Gastroesophageal sphincter (tissue), 4 donors: ENCODE measurements at regions not wholly inside any gene's neighbourhood (a gene's known extent, or its start where the extent isn't known, plus 50 kb on each side); places are given as distances from the start of the nearest gene placed in this dataset.

Source experiments
- ATAC-seq: fragments of 150-250 bp; one replicate; pipeline ENCODE4 v1.9.1; 2016; ENCODE audit warnings: mild to moderate bottlenecking, moderate library complexity
- H3K27ac ChIP-seq, 4 donors: fragments of 200-600 bp; sonication (generic) in 3 of 4; 1 replicate in 3 of 4; 2 replicates in 1 of 4; pipeline ENCODE4 v1.5.1; 2016 to 2019
- H3K27me3 ChIP-seq: fragments of 200-600 bp; sonication (generic); one replicate; pipeline ENCODE4 v1.5.1; 2019
- H3K36me3 ChIP-seq, 2 donors: fragments of 200-600 bp; sonication (generic); one replicate each; pipeline ENCODE4 v1.5.1; 2019; ENCODE audit warnings: control low read depth in 1 of 2
- H3K4me1 ChIP-seq, 3 donors: fragments of 200-600 bp; sonication (generic); 1 replicate in 2 of 3; 2 replicates in 1 of 3; pipeline ENCODE4 v1.5.1; 2016 to 2019; ENCODE audit warnings: control low read depth in 2 of 3
- H3K4me3 ChIP-seq, 2 donors: fragments of 200-600 bp; sonication (generic); one replicate each; pipeline ENCODE4 v1.5.1; 2019; ENCODE audit warnings: mild to moderate bottlenecking in 1 of 2, moderate library complexity in 1 of 2
- H3K9me3 ChIP-seq, 3 donors: fragments of 200-600 bp; sonication (generic); one replicate each; pipeline ENCODE4 v1.5.1; 2017 to 2019; ENCODE audit warnings: control low read depth in 2 of 3
- CTCF ChIP-seq, 4 experiments: fragments of 200-600 bp in 2 of 4; fragments of 450-650 bp in 2 of 4; sonication (generic) in 1 of 4; IDR thresholded peaks; one replicate each; pipeline ENCODE4 v1.5.1; 2017 to 2019; ENCODE audit warnings: antibody characterized with exemption in 4 of 4, mild to moderate bottlenecking in 2 of 4, moderate library complexity in 2 of 4
- EP300 ChIP-seq: sonication (generic); formaldehyde crosslinking; IDR thresholded peaks from one replicate; pipeline ENCODE4 v1.6.1; 2017; ENCODE audit warnings: antibody characterized with exemption, mild to moderate bottlenecking
- POLR2A ChIP-seq, 2 donors: fragments of 450-650 bp; IDR thresholded peaks; one replicate each; pipeline ENCODE4 v1.6.1; 2017; ENCODE audit warnings: antibody characterized with exemption in 2 of 2, mild to moderate bottlenecking in 2 of 2, moderate library complexity in 1 of 2
- POLR2AphosphoS5 ChIP-seq: sonication (generic); formaldehyde crosslinking; IDR thresholded peaks from one replicate; pipeline ENCODE4 v1.6.1; 2017; ENCODE audit warnings: antibody characterized with exemption
- WGBS, 2 donors: methylation state at CpG; one replicate each; pipeline ENCODE4 v1.1.5; 2018; ENCODE audit warnings: low coverage in 1 of 2; 5-methylcytosine and 5-hydroxymethylcytosine counted together

- no peak overlapping the region for H3K4me3 ChIP-seq
- no peaks in the 10 kb centered on the region for H3K36me3 ChIP-seq
- no peaks in the 10 kb centered on the region for H3K4me1 ChIP-seq
- H3K27me3 ChIP-seq, result peaks cover 4% of the 10 kb centered on the region
- TF ChIP-seq EP300, result no peak
- no peak for TF ChIP-seq CTCF (IDR thresholded peaks at IDR 0.05)
- no peak for TF ChIP-seq POLR2A (IDR thresholded peaks at IDR 0.05)
- TF ChIP-seq POLR2AphosphoS5, result no peak
- 69% methylated on average over 2 of the region's 2 CpGs; no CpG with 5 or more reads in 1 of the 2 donors for WGBS, 2 donors
- ATAC-seq, result no peak
- no peak overlapping the region for H3K27ac ChIP-seq
- H3K9me3 ChIP-seq, result no peaks in the 10 kb centered on the region
Measured at GRCh38 chr18:51952844-51953243, 387.2 kb upstream of the DCC start.

GRCh38 chr18:51953521-51953920, 386.5 kb upstream of the DCC start:
- TF ChIP-seq EP300 (no peak), POLR2AphosphoS5 (no peak)
- no peak overlapping the region for H3K4me3 ChIP-seq
- WGBS, 2 donors, result 56% methylated on average over 2 of the region's 3 CpGs; no CpG with 5 or more reads in 1 of the 2 donors
- no peaks in the 10 kb centered on the region for H3K36me3 ChIP-seq
- no peaks in the 10 kb centered on the region for H3K9me3 ChIP-seq
- no peak for ATAC-seq
- peaks cover 4% of the 10 kb centered on the region for H3K27me3 ChIP-seq
- no peaks in the 10 kb centered on the region for H3K4me1 ChIP-seq
- no peak overlapping the region for H3K27ac ChIP-seq

GRCh38 chr18:51955136-51955535, 384.9 kb upstream of the DCC start:
- Histone ChIP-seq H3K36me3 (no peaks in the 10 kb centered on the region), H3K4me3 (no peak overlapping the region), H3K9me3 (no peaks in the 10 kb centered on the region), H3K27ac (no peak overlapping the region), H3K4me1 (no peaks in the 10 kb centered on the region), H3K27me3 (peaks cover 4% of the 10 kb centered on the region)
- WGBS, 2 donors, result 80% methylated on average over 2 of the region's 6 CpGs; no CpG with 5 or more reads in 1 of the 2 donors
- no peak for ATAC-seq
- no peak for TF ChIP-seq POLR2AphosphoS5
- no peak for TF ChIP-seq EP300
- TF ChIP-seq CTCF (IDR thresholded peaks at IDR 0.05), result no peak
- TF ChIP-seq POLR2A (IDR thresholded peaks at IDR 0.05), result no peak

GRCh38 chr18:51957001-51957400, 383.0 kb upstream of the DCC start:
- Histone ChIP-seq H3K36me3 (no peaks in the 10 kb centered on the region), H3K4me3 (no peak overlapping the region), H3K4me1 (no peaks in the 10 kb centered on the region), H3K27me3 (peaks cover 4% of the 10 kb centered on the region), H3K9me3 (no peaks in the 10 kb centered on the region), H3K27ac (no peak overlapping the region)
- TF ChIP-seq EP300 (no peak), CTCF (IDR thresholded peaks at IDR 0.05) (no peak), POLR2A (IDR thresholded peaks at IDR 0.05) (no peak), POLR2AphosphoS5 (no peak)
- 80 to 87% methylated on average over 3 to 4 of the region's 4 CpGs for WGBS, 2 donors
- no peak for ATAC-seq

GRCh38 chr18:51980101-51980500, 359.9 kb upstream of the DCC start:
- H3K4me3 ChIP-seq, result no peak overlapping the region
- no peaks in the 10 kb centered on the region for H3K36me3 ChIP-seq
- TF ChIP-seq EP300 (no peak), POLR2A (IDR thresholded peaks at IDR 0.05) (no peak), CTCF (IDR thresholded peaks at IDR 0.05) (no peak), POLR2AphosphoS5 (no peak)
- no peaks in the 10 kb centered on the region for H3K4me1 ChIP-seq
- no peaks in the 10 kb centered on the region for H3K9me3 ChIP-seq
- no peak overlapping the region for H3K27ac ChIP-seq
- no peaks in the 10 kb centered on the region for H3K27me3 ChIP-seq
- 45 to 55% methylated on average over 2 to 3 of the region's 3 CpGs for WGBS, 2 donors
- no peak for ATAC-seq
